Ovary (tissue), 7 donors: ENCODE measurements at regions not wholly inside any gene's neighbourhood (a gene's known extent, or its start where the extent isn't known, plus 50 kb on each side); places are given as distances from the start of the nearest gene placed in this dataset.

Source experiments
- DNase-seq, 5 donors: peaks; one replicate each; pipeline ENCODE4 v3.0.0-alpha.2; 2019 to 2020
- H3K27ac ChIP-seq, 2 donors: fragments of 200-600 bp; one replicate each; pipeline versions ENCODE4 v1.5.1 to v1.8.0; 2019 to 2022
- H3K27me3 ChIP-seq: fragments of 200-600 bp; one replicate; pipeline ENCODE4 v1.8.0; 2022
- H3K36me3 ChIP-seq: fragments of 200-600 bp; sonication (generic); one replicate; pipeline ENCODE4 v1.5.1; 2019
- H3K4me1 ChIP-seq: one replicate; pipeline ENCODE4 v1.8.1; 2013; ENCODE audit warnings: mild to moderate bottlenecking, moderate library complexity; ENCODE audit not compliant: insufficient read depth
- H3K4me3 ChIP-seq: fragments of 200-600 bp; sonication (generic); one replicate; pipeline ENCODE4 v1.5.1; 2017
- H3K9me3 ChIP-seq, 2 donors: fragments of 200-600 bp in 1 of 2; sonication (generic) in 1 of 2; one replicate each; pipeline versions ENCODE4 v1.5.1 to v1.8.1; 2013 to 2019; ENCODE audit warnings: mild to moderate bottlenecking in 1 of 2, moderate library complexity in 1 of 2
- CTCF ChIP-seq, 3 donors: fragments of 450-650 bp in 2 of 3; fragments of 200-600 bp in 1 of 3; IDR thresholded peaks; one replicate each; pipeline versions ENCODE4 v1.5.1 to v1.8.0; 2016 to 2022; ENCODE audit warnings: antibody characterized with exemption in 3 of 3, mild to moderate bottlenecking in 1 of 3
- EP300 ChIP-seq: sonication (generic); formaldehyde crosslinking; IDR thresholded peaks from one replicate; pipeline ENCODE4 v1.6.1; 2017; ENCODE audit warnings: antibody characterized with exemption
- POLR2A ChIP-seq: fragments of 450-650 bp; IDR thresholded peaks from one replicate; pipeline ENCODE4 v1.6.1; 2017; ENCODE audit warnings: antibody characterized with exemption, mild to moderate bottlenecking, moderate library complexity
- WGBS, 3 donors: extraction: QIAGEN DNeasy Blood & Tissue Kit in 1 of 3; methylation state at CpG; one replicate each; pipeline versions ENCODE4 v1.1.5 to v1.1.7; 2013 to 2017; 5-methylcytosine and 5-hydroxymethylcytosine counted together
- intact Hi-C, 4 donors: fragments of 100-400 bp; cut with DNase I; formaldehyde crosslinking; loops; one replicate each; pipeline versions ENCODE4 v1.11.0 to v1.15.1; 2022 to 2023
- donor health status: DM: no; HTN: no; CAD: no; lungs with moderate emphysema.
- donor health status: DM: no; HTN: no; CAD: no.
- donor health status: Bipolar disorder and iron deficiency.
- donor health status: DM: no; HTN: no; CAD: no.
- donor health status: DM: yes; HTN: yes; CAD: no.

GRCh38 chr13:107003911-107004310, 436.0 kb upstream of the ARGLU1 start:
- Histone ChIP-seq H3K27me3 (no peaks in the 10 kb centered on the region), H3K36me3 (no peaks in the 10 kb centered on the region), H3K27ac (no peak overlapping the region), H3K4me3 (no peak overlapping the region), H3K4me1 (no peaks in the 10 kb centered on the region), H3K9me3 (no peaks in the 10 kb centered on the region)
- TF ChIP-seq CTCF (IDR thresholded peaks at IDR 0.05) (no peak), POLR2A (no peak), EP300 (no peak)
- intact Hi-C loops, result no loop called here
- WGBS, 3 donors, result 45 to 54% (median 54%) methylated on average over 3 of the region's 3 CpGs
- DNase-seq, result no peak

DNA sequence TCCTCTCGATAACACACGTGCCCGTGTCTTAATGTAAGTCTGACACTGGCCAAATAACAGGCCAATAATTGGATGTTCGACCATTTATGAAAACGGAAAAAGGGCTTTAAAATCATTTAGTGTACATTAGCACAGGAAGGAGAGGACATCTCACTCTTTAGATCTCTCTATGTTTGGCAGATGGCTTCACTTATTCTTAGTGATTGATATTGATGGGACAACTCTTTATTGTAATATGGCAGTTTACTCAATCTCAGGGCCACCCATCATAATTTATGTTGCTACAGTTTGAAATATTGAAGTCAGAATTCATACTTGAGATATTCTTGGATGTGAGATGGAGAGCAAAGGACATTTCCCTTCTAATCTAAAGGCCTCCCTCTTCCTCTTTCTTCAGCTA, 430.7 kb upstream of the ARGLU1 start:
- Histone ChIP-seq H3K9me3 (no peaks in the 10 kb centered on the region), H3K27me3 (no peaks in the 10 kb centered on the region), H3K27ac (no peak overlapping the region), H3K36me3 (no peaks in the 10 kb centered on the region), H3K4me3 (no peak overlapping the region), H3K4me1 (no peaks in the 10 kb centered on the region)
- WGBS, 3 donors, result 91 to 94% (median 94%) methylated on average over 5 of the region's 5 CpGs
- intact Hi-C loops, result no loop called here
- TF ChIP-seq CTCF (IDR thresholded peaks at IDR 0.05) (no peak), EP300 (no peak), POLR2A (no peak)
- DNase-seq, result no peak

DNA sequence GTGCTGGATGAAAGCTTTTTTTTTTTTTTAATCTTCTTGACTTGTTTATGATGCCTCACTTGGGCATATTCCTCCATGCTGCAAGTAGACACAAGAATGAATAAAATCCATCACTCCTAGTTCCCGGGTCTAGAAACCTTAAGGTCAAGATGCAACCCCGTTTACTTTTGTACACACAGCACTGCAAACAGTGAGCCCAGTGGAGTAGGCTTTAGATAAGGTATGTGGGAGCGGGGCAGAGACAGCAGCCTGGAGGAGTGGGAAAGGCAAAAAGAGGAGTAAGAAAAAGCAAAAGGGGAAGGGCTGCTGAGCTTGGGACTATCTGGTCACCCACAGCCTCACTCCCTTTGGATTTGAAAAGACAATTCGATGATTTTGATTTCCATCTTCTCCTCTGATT, 429.8 kb upstream of the ARGLU1 start:
- no peaks in the 10 kb centered on the region for H3K36me3 ChIP-seq
- intact Hi-C loops, result no loop called here
- H3K9me3 ChIP-seq, result no peaks in the 10 kb centered on the region
- 42 to 59% (median 44%) methylated on average over 4 of the region's 4 CpGs for WGBS, 3 donors
- H3K4me1 ChIP-seq, result no peaks in the 10 kb centered on the region
- no peaks in the 10 kb centered on the region for H3K27me3 ChIP-seq
- no peak overlapping the region for H3K27ac ChIP-seq
- no peak for DNase-seq
- no peak overlapping the region for H3K4me3 ChIP-seq
- TF ChIP-seq EP300 (no peak), POLR2A (no peak), CTCF (IDR thresholded peaks at IDR 0.05) (no peak)

DNA sequence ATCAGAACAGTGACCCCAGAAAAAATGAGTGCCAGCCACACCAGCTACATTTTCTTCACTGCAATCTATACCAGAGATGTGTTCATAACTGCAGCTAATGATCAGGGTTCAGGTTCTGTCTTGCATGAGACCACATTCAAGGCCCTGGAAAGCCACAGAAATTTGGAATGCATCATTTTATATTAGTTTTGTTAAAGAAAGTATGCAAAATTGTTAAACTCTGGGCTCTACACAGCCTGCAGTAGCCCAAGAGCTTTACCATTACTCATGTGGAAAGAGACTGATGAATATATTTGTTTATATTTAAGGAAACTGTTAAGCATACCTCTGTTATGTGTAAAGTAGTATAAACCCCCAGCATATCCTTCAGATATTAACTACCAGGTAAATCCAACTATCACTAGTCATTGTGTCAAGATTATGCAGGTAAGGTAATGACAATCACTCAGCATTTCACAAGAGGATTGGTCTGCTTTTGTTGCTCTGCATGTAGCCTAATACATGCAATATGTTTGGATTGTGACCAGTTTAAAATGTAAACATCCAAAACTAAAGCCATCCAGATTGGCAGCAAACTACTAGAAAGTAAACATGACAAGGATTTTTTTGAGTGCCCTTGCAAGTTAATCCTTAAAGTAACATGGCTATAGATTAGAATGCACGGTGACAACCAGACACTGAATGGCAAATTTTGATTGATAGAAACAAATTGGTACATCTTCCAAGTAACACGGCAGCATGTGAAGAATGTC, 429.1 kb upstream of the ARGLU1 start:
- no peak for TF ChIP-seq CTCF (IDR thresholded peaks at IDR 0.05)
- TF ChIP-seq EP300, result no peak
- no peak for TF ChIP-seq POLR2A
- intact Hi-C loops, result no loop called here
- DNase-seq, result no peak
- Histone ChIP-seq H3K36me3 (no peaks in the 10 kb centered on the region), H3K9me3 (no peaks in the 10 kb centered on the region), H3K27me3 (no peaks in the 10 kb centered on the region), H3K27ac (no peak overlapping the region), H3K4me3 (no peak overlapping the region), H3K4me1 (no peaks in the 10 kb centered on the region)
- 76 to 91% (median 83%) methylated on average over 2 of the region's 2 CpGs for WGBS, 3 donors
